ENCODE measurements at regions not wholly inside any gene's neighbourhood (a gene's known extent, or its start where the extent isn't known, plus 50 kb on each side); places are given as distances from the start of the nearest gene placed in this dataset.

- Histone ChIP-seq H3K27me3 (no peaks in the 10 kb centered on the region), H3K4me3 (no peak overlapping the region), H3K9me3 (no peaks in the 10 kb centered on the region), H3K27ac (no peak overlapping the region), H3K4me1 (no peaks in the 10 kb centered on the region), H3K36me3 (no peaks in the 10 kb centered on the region)
- intact Hi-C loops (cut with DNase I; ENCODE audit: low total_unique reads): no loop called here
- TF ChIP-seq EP300 (IDR thresholded peaks at IDR 0.05; ENCODE audit: low read depth) (no peak), POLR2A (IDR thresholded peaks at IDR 0.05) (no peak), POLR2AphosphoS5 (IDR thresholded peaks at IDR 0.05) (no peak), CTCF (IDR thresholded peaks at IDR 0.05) (no peak)
- 83 to 100% methylated on average over 3 to 7 of the region's 7 CpGs for WGBS, 2 donors (ENCODE audit: low coverage in 1 of 2)
- in situ Hi-C loops (cut with MboI; ENCODE audit: low pct_ligation_motif_present in 1 of 4, low pct_unique_long_range_greater_than_20kb in 1 of 4, low sequenced_read_pairs in 3 of 4): no loop called here
- no peak for DNase-seq
Observed at GRCh38 chr3:72143322-72143721, 358.4 kb upstream of the PROK2 start.

GRCh38 chr3:72142028-72142427, 357.1 kb upstream of the PROK2 start:
- WGBS, 2 donors (ENCODE audit: low coverage in 1 of 2): 40 to 43% methylated on average over 1 of the region's 1 CpG
- Histone ChIP-seq H3K9me3 (no peaks in the 10 kb centered on the region), H3K27ac (no peak overlapping the region), H3K36me3 (no peaks in the 10 kb centered on the region), H3K27me3 (no peaks in the 10 kb centered on the region), H3K4me3 (no peak overlapping the region), H3K4me1 (no peaks in the 10 kb centered on the region)
- TF ChIP-seq EP300 (IDR thresholded peaks at IDR 0.05; ENCODE audit: low read depth): no peak
- no peak for TF ChIP-seq CTCF (IDR thresholded peaks at IDR 0.05)
- no peak for TF ChIP-seq POLR2AphosphoS5 (IDR thresholded peaks at IDR 0.05)
- no peak for TF ChIP-seq POLR2A (IDR thresholded peaks at IDR 0.05)
- intact Hi-C loops (cut with DNase I; ENCODE audit: low total_unique reads) (no loop called here), in situ Hi-C loops (cut with MboI; ENCODE audit: low pct_ligation_motif_present in 1 of 4, low pct_unique_long_range_greater_than_20kb in 1 of 4, low sequenced_read_pairs in 3 of 4) (no loop called here)
- DNase-seq: no peak

- 92% methylated on average over 1 of the region's 1 CpG; no CpG with 5 or more reads in 1 of the 2 donors for WGBS, 2 donors (ENCODE audit: low coverage in 1 of 2)
- intact Hi-C loops (cut with DNase I; ENCODE audit: low total_unique reads): no loop called here
- H3K4me3 ChIP-seq: no peak overlapping the region
- in situ Hi-C loops (cut with MboI; ENCODE audit: low pct_ligation_motif_present in 1 of 4, low pct_unique_long_range_greater_than_20kb in 1 of 4, low sequenced_read_pairs in 3 of 4): no loop called here
- TF ChIP-seq CTCF (IDR thresholded peaks at IDR 0.05): no peak
- no peak for TF ChIP-seq POLR2AphosphoS5 (IDR thresholded peaks at IDR 0.05)
- no peak for TF ChIP-seq EP300 (IDR thresholded peaks at IDR 0.05; ENCODE audit: low read depth)
- TF ChIP-seq POLR2A (IDR thresholded peaks at IDR 0.05): no peak
- no peaks in the 10 kb centered on the region for H3K9me3 ChIP-seq
- no peak for DNase-seq
- no peaks in the 10 kb centered on the region for H3K27me3 ChIP-seq
- H3K27ac ChIP-seq: no peak overlapping the region
- no peaks in the 10 kb centered on the region for H3K36me3 ChIP-seq
- H3K4me1 ChIP-seq: no peaks in the 10 kb centered on the region
Observed at GRCh38 chr3:72141264-72141663, 356.3 kb upstream of the PROK2 start.

- Histone ChIP-seq H3K36me3 (no peaks in the 10 kb centered on the region), H3K27ac (no peak overlapping the region), H3K4me3 (no peak overlapping the region), H3K27me3 (no peaks in the 10 kb centered on the region), H3K4me1 (no peaks in the 10 kb centered on the region), H3K9me3 (no peaks in the 10 kb centered on the region)
- intact Hi-C loops (cut with DNase I; ENCODE audit: low total_unique reads) (no loop called here), in situ Hi-C loops (cut with MboI; ENCODE audit: low pct_ligation_motif_present in 1 of 4, low pct_unique_long_range_greater_than_20kb in 1 of 4, low sequenced_read_pairs in 3 of 4) (no loop called here)
- WGBS, 2 donors (ENCODE audit: low coverage in 1 of 2): 98% methylated on average over 2 of the region's 2 CpGs; no CpG with 5 or more reads in 1 of the 2 donors
- DNase-seq: no peak
- no peak for TF ChIP-seq POLR2AphosphoS5 (IDR thresholded peaks at IDR 0.05)
- TF ChIP-seq POLR2A (IDR thresholded peaks at IDR 0.05): no peak
- no peak for TF ChIP-seq CTCF (IDR thresholded peaks at IDR 0.05)
- no peak for TF ChIP-seq EP300 (IDR thresholded peaks at IDR 0.05; ENCODE audit: low read depth)
Observed at GRCh38 chr3:72139316-72139715, 354.4 kb upstream of the PROK2 start.

Measured in transverse colon (tissue), 4 donors.